ENCODE measurements at regions not wholly inside any gene's neighbourhood (a gene's known extent, or its start where the extent isn't known, plus 50 kb on each side); places are given as distances from the start of the nearest gene placed in this dataset.
A peak's percentile ranks its signal among the peaks of the same experiment; 100 is the strongest.

- Mint-ChIP-seq H3K9me3 (ENCODE audit: unreplicated experiment) (no peaks in the 10 kb centered on the region), H3K27ac (ENCODE audit: unreplicated experiment) (no peak overlapping the region), H3K27me3 (ENCODE audit: insufficient read depth, unreplicated experiment) (no peaks in the 10 kb centered on the region), H3K4me3 (ENCODE audit: unreplicated experiment) (peak overlapping the region; percentile 70), H3K36me3 (ENCODE audit: insufficient read depth, unreplicated experiment) (no peaks in the 10 kb centered on the region), H3K4me1 (ENCODE audit: low read depth, unreplicated experiment) (no peaks in the 10 kb centered on the region)
- DNase-seq: no peak
- ChIA-PET POLR2A (no interaction called here), CTCF (interaction anchor here (1.0 kb wide), 1 partner anchor 101 kb away, joined by 3 read pairs; no protein-coding TSS in a partner anchor)
- H3K4me3 ChIP-seq (ENCODE audit: low read depth, low read length): no peak overlapping the region
- H3K9me3 ChIP-seq: no peaks in the 10 kb centered on the region
- TF ChIP-seq CTCF (IDR thresholded peaks at IDR 0.05; ENCODE audit: insufficient read depth in 1 of 2, low read depth in 1 of 2, low read length in 1 of 2, severe bottlenecking in 1 of 2, unreplicated experiment in 1 of 2): no peak
- intact Hi-C loops (cut with micrococcal nuclease; ENCODE audit: unreplicated experiment): loop anchor here (1.0 to 5.0 kb wide), 3 partner anchors 74 to 324 kb away; no protein-coding TSS in a partner anchor
- no TSS peak for BruUV-seq (replicated peaks)
- no peaks in the 10 kb centered on the region for H3K36me3 ChIP-seq (ENCODE audit: control insufficient read depth, insufficient read depth, low read length)
- no peaks in the 10 kb centered on the region for H3K4me1 ChIP-seq
- no peaks in the 10 kb centered on the region for H3K27me3 ChIP-seq (replicated peaks; ENCODE audit: control insufficient read depth, insufficient read depth, low read length)
Observed at GRCh38 chr6:137415834-137416190, 78.4 kb downstream of the OLIG3 start.

GRCh38 chr6:137415127-137415833, 78.9 kb downstream of the OLIG3 start:
- Mint-ChIP-seq H3K4me1 (ENCODE audit: low read depth, unreplicated experiment) (no peaks in the 10 kb centered on the region), H3K4me3 (ENCODE audit: unreplicated experiment) (peak overlapping the region; percentile 70), H3K27ac (ENCODE audit: unreplicated experiment) (no peak overlapping the region), H3K36me3 (ENCODE audit: insufficient read depth, unreplicated experiment) (no peaks in the 10 kb centered on the region), H3K9me3 (ENCODE audit: unreplicated experiment) (no peaks in the 10 kb centered on the region), H3K27me3 (ENCODE audit: insufficient read depth, unreplicated experiment) (no peaks in the 10 kb centered on the region)
- H3K9me3 ChIP-seq: no peaks in the 10 kb centered on the region
- no peaks in the 10 kb centered on the region for H3K27me3 ChIP-seq (replicated peaks; ENCODE audit: control insufficient read depth, insufficient read depth, low read length)
- H3K4me3 ChIP-seq (ENCODE audit: low read depth, low read length): peak overlapping the region; percentile 2; the same call in 1 of the 2 replicates
- peak; percentile 39 to 57 for DNase-seq
- intact Hi-C loops (cut with micrococcal nuclease; ENCODE audit: unreplicated experiment): loop anchor here (1.0 to 5.0 kb wide), 3 partner anchors 73 to 323 kb away; no protein-coding TSS in a partner anchor
- H3K36me3 ChIP-seq (ENCODE audit: control insufficient read depth, insufficient read depth, low read length): no peaks in the 10 kb centered on the region
- ChIA-PET POLR2A (no interaction called here), CTCF (interaction anchor here (0.5 to 1.0 kb wide), 2 partner anchors 9 to 101 kb away, joined by 3 read pairs; no protein-coding TSS in a partner anchor)
- TF ChIP-seq CTCF (IDR thresholded peaks at IDR 0.05; ENCODE audit: insufficient read depth in 1 of 2, low read depth in 1 of 2, low read length in 1 of 2, severe bottlenecking in 1 of 2, unreplicated experiment in 1 of 2): peak in 1 of 2 experiments; percentile 43
- BruUV-seq (replicated peaks): no TSS peak
- no peaks in the 10 kb centered on the region for H3K4me1 ChIP-seq

- POLR2A ChIA-PET: no interaction called here
- no peaks in the 10 kb centered on the region for H3K27me3 Mint-ChIP-seq (ENCODE audit: insufficient read depth, unreplicated experiment)
- intact Hi-C loops (cut with micrococcal nuclease; ENCODE audit: unreplicated experiment): no loop called here
Observed at GRCh38 chr6:137414599-137414998, 79.6 kb downstream of the OLIG3 start.

More at GRCh38 chr6:137414599-137414998, 79.6 kb downstream of the OLIG3 start:
- no peaks in the 10 kb centered on the region for H3K9me3 ChIP-seq
- H3K36me3 Mint-ChIP-seq (ENCODE audit: insufficient read depth, unreplicated experiment): no peaks in the 10 kb centered on the region
- H3K4me1 Mint-ChIP-seq (ENCODE audit: low read depth, unreplicated experiment): no peaks in the 10 kb centered on the region
- no peak overlapping the region for H3K4me3 ChIP-seq (ENCODE audit: low read depth, low read length)
- TF ChIP-seq CTCF (IDR thresholded peaks at IDR 0.05; ENCODE audit: insufficient read depth in 1 of 2, low read depth in 1 of 2, low read length in 1 of 2, severe bottlenecking in 1 of 2, unreplicated experiment in 1 of 2): no peak
- no peak for DNase-seq
- no peaks in the 10 kb centered on the region for H3K36me3 ChIP-seq (ENCODE audit: control insufficient read depth, insufficient read depth, low read length)
- H3K4me3 Mint-ChIP-seq (ENCODE audit: unreplicated experiment): peak overlapping the region; percentile 70
- BruUV-seq (replicated peaks): no TSS peak
- H3K4me1 ChIP-seq: no peaks in the 10 kb centered on the region
- H3K27ac Mint-ChIP-seq (ENCODE audit: unreplicated experiment): no peak overlapping the region
- no peaks in the 10 kb centered on the region for H3K9me3 Mint-ChIP-seq (ENCODE audit: unreplicated experiment)
- no peaks in the 10 kb centered on the region for H3K27me3 ChIP-seq (replicated peaks; ENCODE audit: control insufficient read depth, insufficient read depth, low read length)
- CTCF ChIA-PET: no interaction called here

Data from Caco-2 (cell line).